Left forelimb (tissue), 1 donor: ENCODE measurements at regions not wholly inside any gene's neighbourhood (a gene's known extent, or its start where the extent isn't known, plus 50 kb on each side); places are given as distances from the start of the nearest gene placed in this dataset.

Experiments
- DNase-seq: peaks from one replicate; pipeline ENCODE4 v3.0.0-alpha.2; 2018; ENCODE audit warnings: low spot score

GRCh38 chr6:22940581-22941290 is 371.4 kb downstream of the HDGFL1 start:
- no peak for DNase-seq

DNA sequence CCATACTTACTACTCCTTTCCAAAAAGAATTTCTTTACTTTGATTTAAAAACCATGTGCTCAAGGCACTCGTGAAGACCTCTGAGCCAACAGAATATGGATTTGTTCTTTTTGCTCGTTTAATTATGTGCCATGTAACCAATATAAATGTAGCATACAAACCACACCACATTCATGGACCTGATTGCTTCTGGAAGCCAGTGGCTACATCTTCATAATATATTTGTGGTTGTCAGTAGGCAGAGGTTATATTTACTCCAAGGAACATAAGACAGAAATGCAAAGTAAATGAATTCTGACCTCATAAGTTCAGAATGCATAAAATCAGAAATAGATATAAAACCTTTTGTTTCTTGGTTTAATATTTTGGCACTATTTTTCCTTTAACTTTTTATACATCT is 373.0 kb downstream of the HDGFL1 start:
- DNase-seq: no peak

DNA sequence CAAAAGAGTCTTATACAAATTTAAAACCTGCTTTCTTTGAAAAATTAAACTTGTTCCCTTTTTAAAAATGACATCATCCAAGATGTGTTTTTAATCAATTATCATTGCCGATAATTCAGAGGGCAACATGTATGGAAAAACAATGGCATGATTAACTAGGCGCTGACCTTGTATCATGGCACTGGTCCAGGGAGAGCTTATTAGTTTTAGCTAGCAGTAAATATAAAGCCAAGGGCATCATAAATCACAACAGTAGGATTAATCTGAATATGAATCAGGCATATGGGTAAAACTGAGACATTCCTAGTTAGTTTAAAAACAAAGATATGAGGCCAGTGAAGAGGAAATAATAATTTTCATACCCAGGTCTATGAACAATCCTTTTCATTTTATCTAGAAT is 374.0 kb downstream of the HDGFL1 start:
- no peak for DNase-seq

GRCh38 chr6:22949967-22950366 is 380.6 kb downstream of the HDGFL1 start:
- no peak for DNase-seq

DNA sequence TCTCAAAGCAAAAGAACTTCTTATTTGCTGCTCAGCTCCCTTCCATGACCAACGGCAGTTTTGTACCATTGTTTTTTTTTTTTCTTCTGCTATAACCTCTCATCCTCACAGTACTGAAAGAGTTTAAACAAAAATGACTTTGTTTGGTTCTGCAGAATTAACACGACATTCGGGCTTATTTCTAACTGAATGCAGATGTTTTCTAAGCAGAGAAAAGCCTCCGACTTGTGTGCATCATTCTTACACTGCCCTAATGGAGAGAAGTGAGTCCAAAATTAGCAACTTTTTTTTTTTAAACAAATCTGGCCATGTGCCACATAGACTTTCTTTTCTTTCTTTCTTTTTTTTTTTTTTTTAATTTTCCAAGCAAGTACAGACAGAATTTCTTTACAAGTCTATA is 382.7 kb downstream of the HDGFL1 start:
- DNase-seq: no peak

DNA sequence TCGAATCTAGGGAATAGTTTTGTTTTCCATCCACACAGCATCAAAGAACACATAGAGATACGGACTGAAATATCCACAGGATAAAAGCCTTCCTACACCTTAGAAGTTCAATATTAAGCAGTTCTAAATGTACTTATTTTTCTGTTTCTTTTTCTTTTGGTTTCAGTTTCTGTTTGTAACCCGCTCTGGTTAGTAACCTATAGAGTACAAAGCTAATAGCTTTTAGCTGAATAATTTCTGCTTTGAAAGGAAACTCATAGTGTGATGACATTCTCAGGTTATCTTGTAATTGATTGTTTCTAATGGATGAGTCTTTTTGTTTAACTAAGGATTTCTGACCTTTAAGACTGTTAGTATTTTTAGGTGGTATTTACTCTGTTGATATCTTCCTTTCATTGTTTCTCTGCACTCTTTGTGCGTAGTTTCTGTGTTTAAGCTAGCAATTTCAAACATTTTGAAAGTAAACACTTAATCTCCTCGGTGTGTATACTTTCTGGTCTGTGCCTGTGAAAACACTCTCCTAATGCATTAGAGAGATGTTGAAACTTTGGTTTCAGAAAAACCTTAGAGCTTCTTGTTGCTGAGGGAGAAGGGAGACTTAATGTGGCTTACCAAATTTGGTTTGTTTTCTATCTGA is 385.5 kb downstream of the HDGFL1 start:
- no peak for DNase-seq

- no peak for DNase-seq
These were observed 386.8 kb downstream of the HDGFL1 start for GRCh38 chr6:22956029-22956681.

DNA sequence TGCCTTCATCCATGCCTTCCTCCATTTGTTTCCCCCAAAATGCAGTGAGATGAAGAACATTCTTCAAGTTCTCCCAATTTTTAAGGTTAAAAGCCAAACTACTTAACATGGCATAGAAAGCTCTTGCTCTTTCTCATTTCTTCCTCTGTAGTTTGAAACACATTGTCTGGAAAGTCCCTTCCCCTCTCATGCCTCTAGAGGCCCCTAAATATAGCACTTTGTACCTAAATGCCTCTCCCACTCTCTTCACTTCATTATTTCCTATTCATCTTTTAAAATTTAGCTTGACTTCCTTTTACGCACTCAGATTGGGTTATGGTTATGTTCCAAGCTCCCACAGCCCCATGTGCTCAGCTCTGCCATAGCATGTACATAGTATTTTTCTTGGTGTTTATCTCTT is 389.3 kb downstream of the HDGFL1 start:
- DNase-seq: no peak

DNA sequence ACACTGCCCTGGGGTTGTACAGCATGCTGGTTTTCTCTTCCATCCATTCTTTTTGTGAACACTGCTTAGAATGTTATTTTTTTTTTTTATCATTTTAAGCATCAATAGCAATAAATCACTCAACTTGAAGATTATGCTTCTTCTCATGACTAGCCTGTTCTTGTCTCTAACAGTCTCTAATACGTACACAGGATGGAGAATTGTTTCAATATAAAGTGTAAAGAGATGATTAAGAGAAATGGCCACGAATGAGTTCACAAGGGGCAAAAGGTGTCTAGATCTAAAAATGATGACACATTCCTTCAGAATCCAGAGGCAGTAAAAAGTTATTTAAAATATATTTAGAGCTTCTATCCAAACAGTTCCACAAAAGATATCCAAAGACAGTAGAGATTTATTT is 390.2 kb downstream of the HDGFL1 start:
- no peak for DNase-seq

DNA sequence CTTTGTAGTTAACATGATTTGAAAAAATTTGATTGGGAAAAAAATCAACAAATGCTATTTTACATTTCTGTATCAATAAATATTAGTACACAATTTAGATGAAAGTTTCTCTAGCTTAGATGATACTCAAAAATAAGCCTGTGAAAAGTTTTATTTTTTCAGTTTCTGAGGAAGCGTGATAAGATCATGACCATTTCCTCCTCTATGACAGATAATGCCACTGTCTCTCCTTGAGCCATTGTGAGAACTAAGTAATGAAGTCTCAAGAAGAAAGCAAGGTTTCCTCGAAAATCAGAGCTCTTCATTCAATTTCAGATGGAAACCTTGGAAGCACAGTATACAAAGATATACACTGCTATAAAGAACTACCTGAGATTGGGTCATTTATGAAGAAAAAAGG is 395.0 kb downstream of the HDGFL1 start:
- no peak for DNase-seq

GRCh38 chr6:22965889-22966288 is 396.5 kb downstream of the HDGFL1 start:
- no peak for DNase-seq

- no peak for DNase-seq
These were observed 397.5 kb downstream of the HDGFL1 start for GRCh38 chr6:22966691-22967422.

GRCh38 chr6:22970004-22970403 is 400.6 kb downstream of the HDGFL1 start:
- no peak for DNase-seq

DNA sequence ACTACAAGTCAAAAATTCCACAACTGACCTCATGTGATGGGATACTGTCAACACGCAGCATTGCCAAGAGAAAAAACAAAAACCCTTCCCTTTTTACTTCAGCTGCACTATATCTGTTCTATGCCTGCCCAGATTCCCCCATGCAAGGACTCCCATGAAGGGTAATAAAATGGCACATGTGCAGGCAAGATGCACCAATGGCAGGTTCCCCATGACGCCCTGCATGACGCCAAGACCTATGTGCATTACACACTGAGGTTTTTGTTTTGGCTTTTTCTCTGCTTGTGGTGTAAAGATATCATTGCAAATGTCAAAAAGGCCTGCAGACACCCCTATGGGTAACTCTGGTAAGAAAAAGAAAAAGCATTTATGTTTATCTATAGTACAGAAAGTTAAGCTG is 403.4 kb downstream of the HDGFL1 start:
- no peak for DNase-seq

DNA sequence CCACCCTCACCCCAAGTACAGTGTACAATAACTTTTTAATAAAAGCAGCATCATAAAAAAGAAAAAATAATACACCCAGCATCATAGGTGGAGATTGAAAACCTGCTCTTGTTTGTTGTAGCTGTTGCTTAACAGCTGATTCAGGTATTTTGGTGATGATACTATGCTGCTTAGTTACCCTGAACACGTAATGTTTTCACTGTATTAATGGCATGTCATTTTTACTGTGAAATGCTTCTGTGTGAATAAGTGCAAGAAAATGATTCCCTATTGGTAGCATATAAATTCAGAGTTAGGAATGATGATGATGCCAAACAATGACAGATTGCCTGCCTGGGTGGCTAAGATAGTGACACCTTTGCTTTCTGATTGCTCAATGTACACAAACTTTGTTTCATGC is 405.7 kb downstream of the HDGFL1 start:
- no peak for DNase-seq

DNA sequence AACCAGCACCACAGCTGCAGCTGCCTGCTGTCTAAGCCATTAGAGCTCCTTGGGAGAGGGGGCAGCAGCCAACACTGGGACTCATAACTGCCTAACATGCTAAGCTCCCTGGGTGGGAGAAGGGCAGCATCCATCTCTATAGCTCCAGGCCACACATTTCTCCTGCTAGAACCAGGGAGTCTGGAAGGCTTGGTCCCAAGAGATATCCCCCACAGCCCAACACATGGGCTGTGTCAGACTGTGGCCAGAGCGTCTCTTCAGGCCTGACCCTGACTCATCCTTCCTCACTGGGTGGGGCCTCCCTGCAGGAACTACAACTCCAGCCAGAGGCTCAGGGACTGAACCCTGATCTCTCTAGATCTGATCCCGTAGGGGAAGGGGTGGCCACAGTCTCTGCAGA is 411.1 kb downstream of the HDGFL1 start:
- DNase-seq: no peak

GRCh38 chr6:23002044-23002619 is 432.8 kb downstream of the HDGFL1 start:
- DNase-seq: no peak

DNA sequence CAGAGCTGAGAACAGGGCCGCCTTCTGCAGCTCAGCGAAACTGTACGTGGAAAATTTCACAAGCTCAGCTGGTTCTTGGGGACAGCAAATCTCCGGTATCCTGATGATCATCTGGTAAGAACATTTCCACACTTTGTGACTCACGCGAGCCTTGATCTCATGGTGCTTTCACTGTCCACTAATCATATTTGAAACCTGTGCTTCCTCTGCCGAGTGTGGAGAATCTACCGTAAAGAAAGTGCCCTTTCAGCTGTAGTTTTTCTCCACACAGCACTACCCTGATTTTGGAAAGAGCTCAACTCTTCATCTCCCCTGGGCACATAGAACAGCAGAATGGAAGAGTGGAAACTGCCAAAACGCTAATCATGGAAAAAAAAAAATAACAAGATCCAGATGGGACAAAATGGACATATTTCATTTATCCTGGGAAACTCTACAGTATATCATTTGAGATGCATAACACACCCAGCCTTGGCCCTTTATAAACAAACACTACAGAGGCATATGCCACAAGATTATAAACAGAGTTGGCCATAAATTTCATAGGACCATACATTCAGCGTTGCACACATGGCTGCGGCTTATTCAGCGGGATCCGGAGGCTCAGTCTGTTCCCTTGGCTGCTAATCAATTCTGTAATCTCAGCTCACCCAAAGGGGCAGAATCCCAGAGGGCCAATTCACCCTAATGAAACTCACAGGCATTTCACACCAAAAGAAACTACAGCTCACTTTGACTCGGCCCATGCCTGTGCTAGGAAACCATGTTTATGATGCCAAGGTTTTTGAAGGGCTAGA is 434.5 kb downstream of the HDGFL1 start:
- peak; percentile 73 for DNase-seq

- no peak for DNase-seq
These were observed 437.3 kb downstream of the HDGFL1 start for GRCh38 chr6:23006656-23007055.

GRCh38 chr6:23011615-23012014 is 442.2 kb downstream of the HDGFL1 start:
- no peak for DNase-seq

- DNase-seq: no peak
These were observed 444.4 kb downstream of the HDGFL1 start for GRCh38 chr6:23013776-23014175.

DNA sequence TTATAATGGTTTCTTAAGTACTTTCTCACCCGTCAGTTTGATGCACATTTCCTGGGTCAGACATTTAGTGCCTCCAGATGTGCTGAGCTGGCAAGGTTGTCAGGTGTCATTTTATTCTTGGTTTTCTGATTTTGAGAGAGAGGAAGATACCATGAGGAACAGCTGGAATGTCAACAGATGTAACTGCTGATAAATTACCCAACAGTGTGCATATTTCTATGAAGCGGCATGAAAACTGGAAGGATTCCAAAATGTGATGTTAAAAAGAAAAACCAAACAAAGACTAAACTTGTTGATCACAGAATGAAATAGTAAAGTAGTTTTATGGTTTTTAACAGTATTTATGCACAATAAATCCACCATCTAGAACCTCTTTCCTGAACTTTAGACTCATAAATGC is 447.3 kb downstream of the HDGFL1 start:
- DNase-seq: no peak
